Mesenchymal stem cell (in vitro differentiated cells and primary cell): ENCODE measurements at regions not wholly inside any gene's neighbourhood (a gene's known extent, or its start where the extent isn't known, plus 50 kb on each side); places are given as distances from the start of the nearest gene placed in this dataset.
A peak's percentile ranks its signal among the peaks of the same experiment; 100 is the strongest.

Experiments
- DNase-seq: peaks from one replicate; pipeline ENCODE4 v3.0.0-alpha.2; 2013
- H2AFZ ChIP-seq: one replicate; pipeline ENCODE4 v1.6.1; 2013; ENCODE audit warnings: low read depth, mild to moderate bottlenecking, control low read depth, inconsistent platforms, low read length, moderate library complexity
- H2AK5ac ChIP-seq: 2 replicates; pipeline ENCODE4 v1.6.1; 2013; ENCODE audit warnings: low read length, moderate library complexity, mild to moderate bottlenecking, inconsistent platforms; ENCODE audit not compliant: severe bottlenecking
- H2BK120ac ChIP-seq: one replicate; pipeline ENCODE4 v1.6.1; 2013; ENCODE audit warnings: low read depth, mild to moderate bottlenecking, inconsistent platforms, low read length, moderate library complexity
- H2BK12ac ChIP-seq, 2 experiments: one replicate each; pipeline ENCODE4 v1.6.1; 2013; ENCODE audit warnings: inconsistent platforms in 2 of 2, low read length in 2 of 2, mild to moderate bottlenecking in 2 of 2, moderate library complexity in 2 of 2, control low read depth in 1 of 2
- H2BK15ac ChIP-seq: one replicate; pipeline ENCODE4 v1.6.1; 2013; ENCODE audit warnings: mild to moderate bottlenecking, low read depth, inconsistent platforms; ENCODE audit not compliant: poor library complexity, severe bottlenecking
- H2BK5ac ChIP-seq: 2 replicates; pipeline ENCODE4 v1.6.1; 2013; ENCODE audit warnings: low read depth, mild to moderate bottlenecking, low read length, control low read depth, inconsistent platforms; ENCODE audit not compliant: poor library complexity, severe bottlenecking
- H3K14ac ChIP-seq, 2 experiments: one replicate each; pipeline ENCODE4 v1.6.1; 2013; ENCODE audit warnings: inconsistent platforms in 2 of 2, low read length in 2 of 2, control low read depth in 1 of 2, mild to moderate bottlenecking in 1 of 2, moderate library complexity in 1 of 2
- H3K18ac ChIP-seq, 2 experiments: one replicate each; pipeline ENCODE4 v1.6.1; 2013; ENCODE audit warnings: inconsistent platforms in 2 of 2, low read length in 2 of 2, control low read depth in 1 of 2, low read depth in 1 of 2, mild to moderate bottlenecking in 1 of 2
- H3K23ac ChIP-seq, 2 experiments: one replicate each; pipeline ENCODE4 v1.6.1; 2013; ENCODE audit warnings: inconsistent platforms in 2 of 2, low read length in 2 of 2, mild to moderate bottlenecking in 2 of 2, moderate library complexity in 2 of 2, control low read depth in 1 of 2
- H3K27ac ChIP-seq: 2 replicates; pipeline ENCODE4 v1.5.1; 2013; ENCODE audit warnings: mild to moderate bottlenecking, moderate library complexity, low read length, control low read depth, inconsistent platforms; ENCODE audit not compliant: poor library complexity, severe bottlenecking
- H3K27me3 ChIP-seq, 2 experiments: 2 replicates each; pipeline versions ENCODE4 v1.6.1 to v1.7.0; 2013; ENCODE audit warnings: low read length in 2 of 2, mild to moderate bottlenecking in 2 of 2, moderate library complexity in 2 of 2, control low read depth in 1 of 2, inconsistent platforms in 1 of 2; ENCODE audit not compliant: control insufficient read depth in 1 of 2, insufficient read depth in 1 of 2
- H3K36me3 ChIP-seq, 2 experiments: 2 replicates each; pipeline versions ENCODE4 v1.6.1 to v1.7.0; 2013; ENCODE audit warnings: low read length in 2 of 2, control low read depth in 1 of 2, inconsistent platforms in 1 of 2, low read depth in 1 of 2, mild to moderate bottlenecking in 1 of 2; ENCODE audit not compliant: insufficient read depth in 2 of 2, control insufficient read depth in 1 of 2
- H3K4ac ChIP-seq, 2 experiments: one replicate each; pipeline ENCODE4 v1.6.1; 2013; ENCODE audit warnings: inconsistent platforms in 2 of 2, low read length in 2 of 2, mild to moderate bottlenecking in 2 of 2, moderate library complexity in 2 of 2, control low read depth in 1 of 2, low read depth in 1 of 2
- H3K4me1 ChIP-seq: 2 replicates; pipeline ENCODE4 v1.6.1; 2013; ENCODE audit warnings: low read depth, low read length, control low read depth; ENCODE audit not compliant: control insufficient read depth, insufficient read depth
- H3K4me2 ChIP-seq: 2 replicates; pipeline ENCODE4 v1.6.1; 2013; ENCODE audit warnings: low read length, mild to moderate bottlenecking, inconsistent platforms; ENCODE audit not compliant: poor library complexity, severe bottlenecking
- H3K4me3 ChIP-seq, 2 experiments: 2 replicates each; pipeline versions ENCODE4 v1.5.1 to v1.7.0; 2013; ENCODE audit warnings: low read length in 2 of 2, mild to moderate bottlenecking in 2 of 2, control low read depth in 1 of 2, low read depth in 1 of 2; ENCODE audit not compliant: insufficient read depth in 1 of 2
- H3K79me1 ChIP-seq: replicated peaks from 2 replicates; pipeline ENCODE4 v1.6.1; 2013; ENCODE audit warnings: mild to moderate bottlenecking, control low read depth, low read length, inconsistent platforms; ENCODE audit not compliant: poor library complexity, severe bottlenecking
- H3K9ac ChIP-seq: 2 replicates; pipeline ENCODE4 v1.7.0; 2013; ENCODE audit warnings: mild to moderate bottlenecking, low read length, moderate library complexity
- H3K9me3 ChIP-seq: 2 replicates; pipeline ENCODE4 v1.7.0; 2013; ENCODE audit warnings: mild to moderate bottlenecking, low read length; ENCODE audit not compliant: control insufficient read depth
- H4K8ac ChIP-seq: one replicate; pipeline ENCODE4 v1.6.1; 2013; ENCODE audit warnings: inconsistent platforms, mild to moderate bottlenecking, low read length, moderate library complexity
- H4K91ac ChIP-seq: one replicate; pipeline ENCODE4 v1.6.1; 2013; ENCODE audit warnings: mild to moderate bottlenecking, low read length, inconsistent platforms
- WGBS: methylation state at CpG from one replicate; pipeline ENCODE4 v1.1.7; 2013; ENCODE audit warnings: mixed read lengths; 5-methylcytosine and 5-hydroxymethylcytosine counted together

DNA sequence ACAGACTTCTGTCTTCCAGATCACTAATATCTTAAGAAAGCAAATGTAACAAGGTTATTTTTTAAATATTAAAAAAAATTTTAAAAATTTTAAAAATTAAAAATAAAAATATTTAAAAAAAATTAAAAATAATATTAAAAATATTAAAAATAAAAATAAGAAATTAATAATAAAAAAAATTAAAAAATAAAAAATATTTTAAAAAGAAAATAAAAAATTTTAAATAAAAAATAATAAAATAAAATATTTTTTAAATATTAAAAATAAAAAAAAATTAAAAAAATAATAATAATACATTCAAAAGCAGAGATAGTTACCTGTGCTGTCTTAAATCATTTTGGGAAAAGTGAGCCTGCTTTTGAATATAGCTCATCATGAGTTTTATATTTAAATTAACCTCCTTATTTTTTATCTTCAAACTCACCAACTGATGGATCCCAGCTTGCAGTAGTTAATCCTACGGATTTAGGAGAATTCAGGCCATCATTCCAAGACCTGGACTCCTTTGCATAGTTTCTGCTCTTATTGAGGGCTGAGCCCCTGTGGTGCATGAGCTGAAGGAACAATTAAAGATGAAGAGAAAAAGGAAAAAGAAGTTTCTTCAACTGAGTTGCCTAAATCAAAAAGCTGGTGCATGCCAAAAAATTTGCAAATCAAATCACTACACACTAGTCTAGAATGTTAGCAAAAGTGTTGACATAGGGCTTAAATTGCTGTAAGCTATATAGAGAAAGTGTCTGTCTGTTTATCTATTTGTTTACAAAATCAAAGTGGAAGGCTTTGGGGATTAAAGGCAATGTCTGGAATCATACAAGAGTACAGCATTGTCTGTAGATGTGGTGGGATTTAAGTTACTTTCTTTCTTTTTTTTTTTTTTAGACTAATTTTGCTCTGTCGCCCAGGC is 50.5 kb upstream of the ZNF438 start:
- no peak overlapping the region for H2BK5ac ChIP-seq
- no peak overlapping the region for H3K9ac ChIP-seq
- H2BK120ac ChIP-seq, result no peak overlapping the region
- H2AFZ ChIP-seq, result no peak overlapping the region
- peaks cover 3% of the 10 kb centered on the region for H3K4me1 ChIP-seq
- WGBS, result 62% methylated on average over 2 of the region's 2 CpGs
- H2BK15ac ChIP-seq, result no peak overlapping the region
- H3K18ac ChIP-seq, result no peak overlapping the region
- H3K79me1 ChIP-seq, result no peaks in the 10 kb centered on the region
- H3K4me2 ChIP-seq, result no peak overlapping the region
- H3K27ac ChIP-seq, result no peak overlapping the region
- H3K36me3 ChIP-seq, result no peaks in the 10 kb centered on the region
- no peaks in the 10 kb centered on the region for H3K27me3 ChIP-seq
- no peaks in the 10 kb centered on the region for H3K9me3 ChIP-seq
- H3K4ac ChIP-seq, result no peak overlapping the region
- no peak overlapping the region for H2BK12ac ChIP-seq
- H3K14ac ChIP-seq, result no peak overlapping the region
- no peak overlapping the region for H4K8ac ChIP-seq
- H2AK5ac ChIP-seq, result no peak overlapping the region
- no peak overlapping the region for H4K91ac ChIP-seq
- H3K23ac ChIP-seq, result no peak overlapping the region
- no peak overlapping the region for H3K4me3 ChIP-seq
- peak; percentile 15 for DNase-seq

DNA sequence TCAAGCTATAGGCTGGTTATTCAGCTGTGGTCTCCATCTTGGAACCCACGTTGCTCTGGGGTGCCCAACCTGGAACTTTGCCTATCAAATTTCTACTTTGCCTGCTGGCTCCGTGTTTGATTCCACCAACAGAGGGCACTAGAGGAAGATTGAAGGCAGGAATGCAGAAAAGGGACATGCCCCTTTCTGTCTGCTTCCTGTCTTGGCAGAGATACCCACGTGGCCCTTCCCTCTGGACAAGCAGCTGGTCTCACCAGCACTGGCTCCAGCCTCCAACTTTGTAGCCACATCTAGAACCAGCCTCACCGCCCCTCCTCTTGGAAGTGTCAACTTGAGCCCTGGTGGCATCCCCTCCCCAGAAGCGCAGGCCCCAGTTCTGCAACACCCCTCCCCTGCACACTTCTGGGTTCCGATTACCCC is 52.1 kb upstream of the ZNF438 start:
- no peak overlapping the region for H3K27ac ChIP-seq
- no peak overlapping the region for H2BK5ac ChIP-seq
- H3K18ac ChIP-seq, result peak overlapping the region in 1 of 2 experiments; percentile 11
- no peak overlapping the region for H2BK15ac ChIP-seq
- peak; percentile 42 for DNase-seq
- H3K9ac ChIP-seq, result no peak overlapping the region
- peaks cover 3% of the 10 kb centered on the region for H3K4me1 ChIP-seq
- no peaks in the 10 kb centered on the region for H3K79me1 ChIP-seq
- WGBS, result 34% methylated on average over 4 of the region's 6 CpGs
- no peak overlapping the region for H3K4ac ChIP-seq
- peak overlapping the region; percentile 28 to 49 for H2BK12ac ChIP-seq
- peak overlapping the region in 1 of 2 experiments; percentile 68 for H3K14ac ChIP-seq
- no peak overlapping the region for H3K23ac ChIP-seq
- H2AK5ac ChIP-seq, result no peak overlapping the region
- no peaks in the 10 kb centered on the region for H3K9me3 ChIP-seq
- H3K4me3 ChIP-seq, result no peak overlapping the region
- H3K4me2 ChIP-seq, result no peak overlapping the region
- H3K27me3 ChIP-seq, result no peaks in the 10 kb centered on the region
- H3K36me3 ChIP-seq, result no peaks in the 10 kb centered on the region
- no peak overlapping the region for H2BK120ac ChIP-seq
- no peak overlapping the region for H4K91ac ChIP-seq
- H4K8ac ChIP-seq, result peak overlapping the region; percentile 76
- H2AFZ ChIP-seq, result no peak overlapping the region

DNA sequence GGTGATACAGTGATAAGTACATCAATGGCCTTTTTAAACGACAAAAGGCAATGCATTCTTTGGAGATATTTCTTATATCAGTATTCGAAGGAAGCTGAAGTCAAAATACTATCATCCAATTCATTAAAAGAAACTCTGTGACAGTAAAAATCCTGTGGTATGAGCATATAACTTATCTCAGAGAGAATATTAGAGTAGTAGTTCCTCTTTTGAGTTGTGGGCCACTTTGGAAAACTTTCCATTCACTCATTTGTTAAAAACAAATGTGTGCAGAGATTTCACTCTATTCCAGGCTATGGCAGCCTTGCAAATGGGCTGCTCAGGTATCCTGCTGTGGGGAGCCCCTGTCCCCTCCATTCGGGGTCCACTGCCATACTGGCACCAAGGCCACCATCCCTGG is 55.3 kb upstream of the ZNF438 start:
- H3K9ac ChIP-seq, result no peak overlapping the region
- H3K4me1 ChIP-seq, result peaks cover 3% of the 10 kb centered on the region
- no peak overlapping the region for H2BK15ac ChIP-seq
- H4K8ac ChIP-seq, result no peak overlapping the region
- no peak overlapping the region for H3K27ac ChIP-seq
- no peak overlapping the region for H3K4me2 ChIP-seq
- H2BK5ac ChIP-seq, result no peak overlapping the region
- no peak overlapping the region for H2BK120ac ChIP-seq
- no peaks in the 10 kb centered on the region for H3K27me3 ChIP-seq
- H2AK5ac ChIP-seq, result no peak overlapping the region
- WGBS, result 100% methylated on average over 1 of the region's 3 CpGs
- H3K4me3 ChIP-seq, result no peak overlapping the region
- H2BK12ac ChIP-seq, result no peak overlapping the region
- no peak overlapping the region for H3K14ac ChIP-seq
- DNase-seq, result no peak
- no peak overlapping the region for H4K91ac ChIP-seq
- H2AFZ ChIP-seq, result no peak overlapping the region
- no peaks in the 10 kb centered on the region for H3K79me1 ChIP-seq
- no peak overlapping the region for H3K23ac ChIP-seq
- no peak overlapping the region for H3K18ac ChIP-seq
- no peaks in the 10 kb centered on the region for H3K9me3 ChIP-seq
- H3K36me3 ChIP-seq, result no peaks in the 10 kb centered on the region
- H3K4ac ChIP-seq, result no peak overlapping the region

DNA sequence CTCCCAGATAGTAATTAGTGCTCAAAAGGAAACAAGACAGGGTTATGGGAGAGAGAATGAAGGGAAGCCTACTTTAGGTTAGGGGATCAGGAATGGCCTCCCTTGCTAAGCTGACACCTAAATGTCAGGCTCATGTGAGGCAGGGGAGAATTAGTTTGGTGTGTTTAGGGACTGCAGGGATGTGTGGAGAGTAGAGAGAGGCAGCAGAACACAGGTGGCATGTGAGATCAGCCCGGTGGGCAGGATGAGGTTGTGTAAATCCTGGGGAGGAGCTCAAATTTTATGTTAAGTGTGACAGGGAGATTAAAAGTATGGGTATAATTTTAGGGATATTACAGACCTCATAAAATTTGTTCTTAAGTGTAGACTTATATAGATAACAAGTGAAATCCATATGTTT is 56.2 kb upstream of the ZNF438 start:
- H4K91ac ChIP-seq, result no peak overlapping the region
- H3K9me3 ChIP-seq, result no peaks in the 10 kb centered on the region
- H3K27me3 ChIP-seq, result no peaks in the 10 kb centered on the region
- H3K14ac ChIP-seq, result no peak overlapping the region
- no peak overlapping the region for H3K27ac ChIP-seq
- no peak for DNase-seq
- H3K4me1 ChIP-seq, result peaks cover 3% of the 10 kb centered on the region
- no peak overlapping the region for H4K8ac ChIP-seq
- no peak overlapping the region for H3K4ac ChIP-seq
- H3K9ac ChIP-seq, result no peak overlapping the region
- no peak overlapping the region for H2AK5ac ChIP-seq
- no peak overlapping the region for H2BK5ac ChIP-seq
- H3K4me3 ChIP-seq, result no peak overlapping the region
- H3K23ac ChIP-seq, result no peak overlapping the region
- no peak overlapping the region for H2BK12ac ChIP-seq
- H2BK120ac ChIP-seq, result no peak overlapping the region
- no peaks in the 10 kb centered on the region for H3K79me1 ChIP-seq
- 89% methylated on average over 1 of the region's 1 CpG for WGBS
- no peak overlapping the region for H2BK15ac ChIP-seq
- no peak overlapping the region for H3K4me2 ChIP-seq
- H3K36me3 ChIP-seq, result no peaks in the 10 kb centered on the region
- no peak overlapping the region for H3K18ac ChIP-seq
- H2AFZ ChIP-seq, result no peak overlapping the region
